Naive B cell (primary cell): ENCODE measurements at regions not wholly inside any gene's neighbourhood (a gene's known extent, or its start where the extent isn't known, plus 50 kb on each side); places are given as distances from the start of the nearest gene placed in this dataset.
"Not testable (repeated sequence)": the region's sequence is repeated elsewhere in the genome, so short reads cannot be mapped to it uniquely, and the experiment has no call there.

Source experiments
- ATAC-seq, 2 donors: fragments of 150-1000 bp; cut with Tn5 transposase; 2 replicates each; pipeline ENCODE4 v1.10.0; 2021; ENCODE audit warnings: low read depth in 2 of 2, mild to moderate bottlenecking in 2 of 2, moderate library complexity in 2 of 2
- DNase-seq: peaks from one replicate; pipeline ENCODE4 v3.0.0; 2022
- H3K27ac Mint-ChIP-seq, 6 donors: one replicate each; pipeline ENCODE4 v1.8.0; 2020 to 2022; ENCODE audit warnings: mild to moderate bottlenecking in 6 of 6, mixed read lengths in 6 of 6, moderate library complexity in 5 of 6, inconsistent platforms in 2 of 6
- H3K27me3 Mint-ChIP-seq, 3 donors: one replicate each; pipeline ENCODE4 v1.8.0; 2021 to 2022; ENCODE audit warnings: mixed read lengths in 3 of 3, mild to moderate bottlenecking in 1 of 3
- H3K36me3 Mint-ChIP-seq, 2 donors: one replicate each; pipeline ENCODE4 v1.8.0; 2020 to 2022; ENCODE audit warnings: mixed read lengths in 2 of 2, inconsistent platforms in 1 of 2, mild to moderate bottlenecking in 1 of 2
- H3K4me1 Mint-ChIP-seq, 3 donors: one replicate each; pipeline ENCODE4 v1.8.0; 2020 to 2022; ENCODE audit warnings: mixed read lengths in 3 of 3, inconsistent platforms in 1 of 3, mild to moderate bottlenecking in 1 of 3, moderate library complexity in 1 of 3
- H3K4me3 Mint-ChIP-seq, 8 donors: one replicate each; pipeline ENCODE4 v1.8.0; 2020 to 2022; ENCODE audit warnings: mild to moderate bottlenecking in 8 of 8, mixed read lengths in 8 of 8, moderate library complexity in 8 of 8, inconsistent platforms in 2 of 8
- H3K9me3 Mint-ChIP-seq, 7 donors: one replicate each; pipeline ENCODE4 v1.8.0; 2020 to 2022; ENCODE audit warnings: mixed read lengths in 7 of 7, mild to moderate bottlenecking in 5 of 7, inconsistent platforms in 2 of 7, moderate library complexity in 1 of 7

DNA sequence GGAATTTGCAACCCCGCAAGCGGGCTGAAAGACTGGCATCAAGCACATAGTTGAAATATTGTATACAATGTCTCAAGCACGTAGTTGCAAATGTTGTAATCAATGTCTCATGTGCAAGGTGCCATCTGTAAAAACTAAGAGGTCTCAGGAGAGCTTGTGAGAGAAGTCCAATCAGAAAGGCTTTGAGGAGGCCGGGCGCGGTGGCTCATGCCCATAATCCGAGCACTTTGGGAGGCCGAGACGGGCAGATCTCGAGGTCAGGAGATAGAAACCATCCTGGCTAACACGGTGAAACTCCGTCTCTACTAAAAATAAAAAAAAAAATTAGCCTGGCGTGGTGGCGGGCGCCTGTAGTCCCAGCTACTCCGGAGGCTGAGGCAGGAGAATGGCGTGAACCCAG, 1414.7 kb downstream of the BRD1 start:
- H3K36me3 Mint-ChIP-seq, DNase-seq, H3K27ac Mint-ChIP-seq, ATAC-seq, H3K4me1 Mint-ChIP-seq, H3K4me3 Mint-ChIP-seq: not testable (repeated sequence)
- H3K9me3 Mint-ChIP-seq = peaks cover 4 to 11% (median 6%) of the 10 kb centered on the region in 7 donors
- peaks cover 27 to 56% (median 41%) of the 10 kb centered on the region in 3 donors for H3K27me3 Mint-ChIP-seq

GRCh38 chr22:48410536-48410935, 1417.1 kb downstream of the BRD1 start:
- H3K4me3 Mint-ChIP-seq = peak overlapping the region in 1 of 8 donors; percentile 44
- H3K27ac Mint-ChIP-seq = no peak overlapping the region
- no peak for DNase-seq
- no peaks in the 10 kb centered on the region for H3K4me1 Mint-ChIP-seq
- H3K27me3 Mint-ChIP-seq = peaks cover 18 to 41% (median 30%) of the 10 kb centered on the region in 3 donors
- peaks cover 4 to 15% (median 10%) of the 10 kb centered on the region in 7 donors for H3K9me3 Mint-ChIP-seq
- H3K36me3 Mint-ChIP-seq = peaks cover 0 to 4% of the 10 kb centered on the region in 2 donors
- no peak for ATAC-seq

DNA sequence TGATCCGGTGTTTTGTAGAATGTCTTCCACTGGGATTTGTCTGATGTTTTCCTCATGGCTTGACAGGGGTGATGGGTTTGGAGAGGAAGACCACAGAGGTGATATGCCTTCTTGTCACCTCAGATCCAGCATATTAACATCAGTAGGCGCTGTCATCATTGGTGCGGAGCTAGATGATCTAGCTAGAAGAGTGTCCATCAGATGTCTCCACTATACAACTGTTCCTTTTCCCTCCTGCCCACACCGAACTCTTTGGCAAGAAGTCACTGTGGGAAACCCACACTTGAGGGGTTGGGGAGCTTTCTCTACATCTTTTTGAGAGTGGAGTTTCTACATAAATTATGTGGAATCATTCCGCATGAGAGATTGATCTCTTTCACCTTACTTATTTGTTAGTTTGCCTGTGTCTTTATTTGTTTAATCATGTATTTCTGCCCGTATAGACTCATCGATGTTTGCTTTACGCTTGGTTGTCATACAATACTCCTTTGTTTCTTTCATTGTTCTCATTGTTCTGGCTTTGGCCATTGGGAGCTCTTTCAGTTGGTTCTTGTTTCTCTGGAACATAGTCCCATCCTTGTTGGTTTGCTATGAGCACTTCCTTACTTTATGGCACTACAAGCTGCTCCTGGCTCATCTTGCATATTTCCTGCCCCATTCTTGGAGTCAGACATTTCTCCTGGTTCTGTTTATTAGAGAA, 1420.3 kb downstream of the BRD1 start:
- peaks cover 4 to 15% (median 10%) of the 10 kb centered on the region in 7 donors for H3K9me3 Mint-ChIP-seq
- no peak overlapping the region for H3K27ac Mint-ChIP-seq
- no peaks in the 10 kb centered on the region for H3K4me1 Mint-ChIP-seq
- DNase-seq = no peak
- no peak overlapping the region for H3K4me3 Mint-ChIP-seq
- no peak for ATAC-seq
- H3K27me3 Mint-ChIP-seq = peaks cover 9 to 29% (median 10%) of the 10 kb centered on the region in 3 donors
- no peaks in the 10 kb centered on the region for H3K36me3 Mint-ChIP-seq

DNA sequence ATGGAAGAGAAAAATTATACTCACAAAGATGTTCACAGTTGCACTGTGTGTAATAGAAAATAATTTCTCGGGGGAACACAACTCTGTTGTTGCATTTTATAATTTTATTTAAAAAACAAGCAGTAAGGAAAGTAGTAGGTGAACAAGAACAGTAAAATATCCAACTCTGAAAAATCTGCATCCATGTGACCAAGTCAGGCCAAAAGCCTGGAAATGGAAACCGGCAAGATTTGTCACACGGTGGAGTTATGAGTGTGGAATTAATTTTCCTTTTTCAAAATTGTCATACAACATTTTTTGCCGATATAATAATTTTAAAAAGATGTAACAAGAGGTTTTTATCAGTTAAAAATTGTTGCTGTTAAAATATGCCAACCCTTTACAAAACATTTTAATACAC, 1421.5 kb downstream of the BRD1 start:
- H3K27me3 Mint-ChIP-seq = peaks cover 8 to 29% (median 9%) of the 10 kb centered on the region in 3 donors
- H3K4me3 Mint-ChIP-seq = no peak overlapping the region
- ATAC-seq (no peak), DNase-seq (no peak)
- no peaks in the 10 kb centered on the region for H3K36me3 Mint-ChIP-seq
- H3K27ac Mint-ChIP-seq = no peak overlapping the region
- H3K4me1 Mint-ChIP-seq = no peaks in the 10 kb centered on the region
- H3K9me3 Mint-ChIP-seq = peaks cover 4 to 15% (median 10%) of the 10 kb centered on the region in 7 donors

GRCh38 chr22:48405741-48406140, 1421.9 kb downstream of the BRD1 start:
- H3K27ac Mint-ChIP-seq = no peak overlapping the region
- DNase-seq (no peak), ATAC-seq (no peak)
- H3K4me3 Mint-ChIP-seq = no peak overlapping the region
- H3K27me3 Mint-ChIP-seq = peaks cover 3 to 27% (median 9%) of the 10 kb centered on the region in 3 donors
- no peaks in the 10 kb centered on the region for H3K36me3 Mint-ChIP-seq
- H3K9me3 Mint-ChIP-seq = peaks cover 4 to 15% (median 10%) of the 10 kb centered on the region in 7 donors
- H3K4me1 Mint-ChIP-seq = no peaks in the 10 kb centered on the region

- ATAC-seq = no peak
- DNase-seq = no peak
- H3K4me1 Mint-ChIP-seq = no peaks in the 10 kb centered on the region
- H3K27ac Mint-ChIP-seq = no peak overlapping the region
- no peaks in the 10 kb centered on the region for H3K36me3 Mint-ChIP-seq
- peaks cover 5 to 24% (median 9%) of the 10 kb centered on the region in 3 donors for H3K27me3 Mint-ChIP-seq
- peaks cover 3 to 15% (median 10%) of the 10 kb centered on the region in 7 donors for H3K9me3 Mint-ChIP-seq
- H3K4me3 Mint-ChIP-seq = no peak overlapping the region
Measured at GRCh38 chr22:48404801-48405447, 1422.7 kb downstream of the BRD1 start.

DNA sequence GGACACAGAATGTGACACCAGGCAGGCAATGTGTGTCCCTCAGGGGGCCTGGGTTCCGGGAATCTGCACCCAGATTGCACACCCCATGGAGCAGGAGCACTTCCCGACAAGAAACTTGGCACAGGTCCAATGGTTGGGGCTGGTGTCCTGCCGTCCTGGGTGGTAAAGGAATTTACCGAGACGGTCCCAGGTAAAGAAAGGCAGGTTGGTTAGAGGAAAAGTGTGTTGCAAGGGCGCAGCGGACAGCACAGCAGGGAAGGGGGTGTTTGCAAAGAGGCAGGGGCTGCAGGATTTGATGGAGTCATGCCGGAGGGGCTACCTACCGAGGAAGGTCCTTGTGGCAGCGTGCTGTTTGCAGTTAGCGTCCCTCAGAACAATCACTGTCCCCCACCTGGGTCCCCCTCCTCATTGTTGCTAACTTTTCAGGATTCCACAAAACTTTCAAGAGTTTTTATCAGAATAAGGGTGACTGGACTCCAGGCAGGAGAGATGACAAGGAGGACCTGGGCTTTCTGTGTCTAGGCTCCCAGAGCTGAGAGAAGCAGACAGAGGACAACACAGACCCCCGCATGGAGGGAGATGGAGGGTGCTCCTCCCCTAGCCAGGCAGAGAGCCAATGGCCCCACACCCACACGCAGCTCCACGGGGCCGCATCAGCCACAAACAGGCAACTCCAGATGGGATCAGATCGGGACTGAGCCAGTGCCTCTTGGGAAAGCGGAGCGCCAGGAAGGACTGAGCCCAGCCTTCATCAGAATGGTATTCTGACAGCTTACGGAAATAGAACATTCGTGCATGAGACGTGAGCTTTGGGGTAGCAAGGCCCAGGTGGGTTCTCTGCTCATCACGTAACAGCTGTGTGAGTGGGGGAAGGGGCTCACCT, 1423.9 kb downstream of the BRD1 start:
- no peak overlapping the region for H3K4me3 Mint-ChIP-seq
- no peak overlapping the region for H3K27ac Mint-ChIP-seq
- DNase-seq = no peak
- H3K36me3 Mint-ChIP-seq = no peaks in the 10 kb centered on the region
- no peaks in the 10 kb centered on the region for H3K4me1 Mint-ChIP-seq
- peaks cover 3 to 15% (median 8%) of the 10 kb centered on the region in 7 donors for H3K9me3 Mint-ChIP-seq
- no peak for ATAC-seq
- H3K27me3 Mint-ChIP-seq = peaks cover 12 to 34% (median 13%) of the 10 kb centered on the region in 3 donors

GRCh38 chr22:48402591-48403031, 1425.1 kb downstream of the BRD1 start:
- DNase-seq (no peak), ATAC-seq (no peak)
- peaks cover 0 to 4% (median 2%) of the 10 kb centered on the region in 7 donors for H3K9me3 Mint-ChIP-seq
- H3K27me3 Mint-ChIP-seq = peaks cover 20 to 40% (median 21%) of the 10 kb centered on the region in 3 donors
- H3K4me1 Mint-ChIP-seq = no peaks in the 10 kb centered on the region
- H3K36me3 Mint-ChIP-seq = no peaks in the 10 kb centered on the region
- no peak overlapping the region for H3K4me3 Mint-ChIP-seq
- no peak overlapping the region for H3K27ac Mint-ChIP-seq

DNA sequence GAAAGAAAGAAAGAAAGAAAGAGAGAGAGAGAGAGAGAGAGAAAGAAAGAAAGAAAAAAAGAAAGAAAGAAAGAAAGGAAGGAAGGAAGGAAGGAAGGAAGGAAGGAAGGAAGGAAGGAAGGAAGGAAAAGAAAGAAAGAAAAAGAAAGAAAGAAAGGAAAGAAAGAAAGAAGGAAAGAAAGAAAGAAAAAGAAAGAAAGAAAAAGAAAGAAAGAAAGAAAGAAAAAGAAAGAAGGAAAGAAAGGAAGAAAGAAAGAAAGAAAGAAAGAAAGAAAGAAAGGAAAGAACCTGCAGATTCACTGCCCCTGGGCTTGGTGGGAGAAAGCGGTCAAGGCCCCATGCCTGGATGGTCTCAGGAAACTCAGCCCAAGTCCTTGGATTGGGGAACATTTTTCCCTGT, 1426.2 kb downstream of the BRD1 start:
- H3K4me1 Mint-ChIP-seq, H3K9me3 Mint-ChIP-seq, H3K27ac Mint-ChIP-seq, DNase-seq, H3K36me3 Mint-ChIP-seq, ATAC-seq, H3K4me3 Mint-ChIP-seq: not testable (repeated sequence)
- peaks cover 20 to 42% (median 24%) of the 10 kb centered on the region in 3 donors for H3K27me3 Mint-ChIP-seq

DNA sequence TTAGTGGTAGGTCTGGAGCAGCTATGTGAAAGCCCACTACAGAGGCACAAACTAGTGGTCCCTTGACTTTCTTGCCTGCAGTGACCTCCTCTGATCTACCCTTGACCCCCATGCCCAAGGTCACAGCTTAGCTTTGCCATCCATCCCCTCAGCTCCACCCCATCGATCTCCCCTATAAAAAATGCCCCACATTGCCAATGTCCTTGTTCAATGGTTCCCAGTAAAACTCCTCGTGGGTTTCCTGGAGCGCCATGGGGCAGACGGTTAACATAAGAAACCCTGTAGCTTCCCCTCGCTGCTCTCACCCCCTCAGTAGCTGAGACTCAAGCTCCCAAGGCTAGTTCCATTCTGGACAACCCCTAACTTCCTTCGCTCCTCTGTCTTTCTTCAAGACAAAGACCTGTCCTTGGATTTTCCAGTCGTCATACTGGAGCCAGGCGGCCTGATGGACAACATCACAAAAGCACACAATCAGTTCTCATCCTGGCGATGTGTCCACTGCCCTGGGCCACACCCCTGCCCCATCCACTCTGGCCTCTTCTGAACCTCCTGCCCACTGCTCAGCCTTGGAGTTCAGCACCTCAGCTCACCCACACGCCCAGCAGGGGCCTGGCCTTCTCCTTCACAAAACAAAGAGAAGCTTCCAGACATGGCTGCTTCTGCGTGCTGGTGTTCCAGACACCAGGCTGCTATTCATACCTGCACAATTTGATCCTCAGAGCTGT, 1429.3 kb downstream of the BRD1 start:
- Mint-ChIP-seq H3K4me1 (no peaks in the 10 kb centered on the region), H3K27me3 (peaks cover 24 to 40% (median 25%) of the 10 kb centered on the region in 3 donors), H3K4me3 (no peak overlapping the region), H3K9me3 (peaks cover 0 to 2% (median 0%) of the 10 kb centered on the region in 7 donors), H3K27ac (no peak overlapping the region), H3K36me3 (no peaks in the 10 kb centered on the region)
- ATAC-seq (no peak), DNase-seq (no peak)

- no peak for ATAC-seq
- Mint-ChIP-seq H3K4me1 (no peaks in the 10 kb centered on the region), H3K27me3 (peaks cover 25 to 45% (median 30%) of the 10 kb centered on the region in 3 donors), H3K27ac (no peak overlapping the region), H3K4me3 (no peak overlapping the region), H3K36me3 (no peaks in the 10 kb centered on the region), H3K9me3 (peaks cover 0 to 2% (median 0%) of the 10 kb centered on the region in 7 donors)
- no peak for DNase-seq
Measured at GRCh38 chr22:48397531-48398180, 1430.0 kb downstream of the BRD1 start.

GRCh38 chr22:48396785-48397530, 1430.7 kb downstream of the BRD1 start:
- ATAC-seq (no peak), DNase-seq (no peak)
- Mint-ChIP-seq H3K27me3 (peaks cover 22 to 48% (median 36%) of the 10 kb centered on the region in 3 donors), H3K27ac (no peak overlapping the region), H3K4me1 (no peaks in the 10 kb centered on the region), H3K36me3 (no peaks in the 10 kb centered on the region), H3K4me3 (no peak overlapping the region), H3K9me3 (peaks cover 0 to 2% (median 0%) of the 10 kb centered on the region in 7 donors)
